Prostate gland (tissue), 2 donors: ENCODE measurements at regions not wholly inside any gene's neighbourhood (a gene's known extent, or its start where the extent isn't known, plus 50 kb on each side); places are given as distances from the start of the nearest gene placed in this dataset.

Source experiments
- POLR2A ChIP-seq: fragments of 450-650 bp; IDR thresholded peaks from one replicate; pipeline ENCODE4 v1.6.1; 2016; ENCODE audit warnings: antibody characterized with exemption, mild to moderate bottlenecking
- TF ChIP-seq, protein P1 (sequence below), 4 experiments: fragments of 200-600 bp in 2 of 4; fragments of 450-650 bp in 2 of 4; sonication (generic) in 2 of 4; IDR thresholded peaks; 1 replicate in 3 of 4; 2 replicates in 1 of 4; pipeline ENCODE4 v1.5.1; 2016 to 2019; ENCODE audit warnings: antibody characterized with exemption in 4 of 4, mild to moderate bottlenecking in 2 of 4, moderate library complexity in 2 of 4

GRCh38 chr6:5937936-5938706, 68.6 kb downstream of the NRN1 start:
- no peak for TF ChIP-seq POLR2A
- TF ChIP-seq, protein P1, sequence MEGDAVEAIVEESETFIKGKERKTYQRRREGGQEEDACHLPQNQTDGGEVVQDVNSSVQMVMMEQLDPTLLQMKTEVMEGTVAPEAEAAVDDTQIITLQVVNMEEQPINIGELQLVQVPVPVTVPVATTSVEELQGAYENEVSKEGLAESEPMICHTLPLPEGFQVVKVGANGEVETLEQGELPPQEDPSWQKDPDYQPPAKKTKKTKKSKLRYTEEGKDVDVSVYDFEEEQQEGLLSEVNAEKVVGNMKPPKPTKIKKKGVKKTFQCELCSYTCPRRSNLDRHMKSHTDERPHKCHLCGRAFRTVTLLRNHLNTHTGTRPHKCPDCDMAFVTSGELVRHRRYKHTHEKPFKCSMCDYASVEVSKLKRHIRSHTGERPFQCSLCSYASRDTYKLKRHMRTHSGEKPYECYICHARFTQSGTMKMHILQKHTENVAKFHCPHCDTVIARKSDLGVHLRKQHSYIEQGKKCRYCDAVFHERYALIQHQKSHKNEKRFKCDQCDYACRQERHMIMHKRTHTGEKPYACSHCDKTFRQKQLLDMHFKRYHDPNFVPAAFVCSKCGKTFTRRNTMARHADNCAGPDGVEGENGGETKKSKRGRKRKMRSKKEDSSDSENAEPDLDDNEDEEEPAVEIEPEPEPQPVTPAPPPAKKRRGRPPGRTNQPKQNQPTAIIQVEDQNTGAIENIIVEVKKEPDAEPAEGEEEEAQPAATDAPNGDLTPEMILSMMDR (IDR thresholded peaks at IDR 0.05): no peak
